CD4-positive, alpha-beta T cell treated with Interleukin-15 for 1 hour (primary cell): ENCODE measurements at regions not wholly inside any gene's neighbourhood (a gene's known extent, or its start where the extent isn't known, plus 50 kb on each side); places are given as distances from the start of the nearest gene placed in this dataset.
"Not testable (repeated sequence)": the region's sequence is repeated elsewhere in the genome, so short reads cannot be mapped to it uniquely, and the experiment has no call there.

ENCODE experiments used
- DNase-seq: peaks from one replicate; pipeline ENCODE4 v3.0.0-alpha.2; 2020

GRCh38 chr4:12658146-12658545 is 826.0 kb downstream of the RAB28 start:
- no peak for DNase-seq

- no peak for DNase-seq
Measured at GRCh38 chr4:12651876-12652275, 832.3 kb downstream of the RAB28 start.

- DNase-seq, result no peak
Measured at GRCh38 chr4:12645732-12646131, 838.4 kb downstream of the RAB28 start.

GRCh38 chr4:12644261-12644660 is 839.9 kb downstream of the RAB28 start:
- no peak for DNase-seq

- DNase-seq, result no peak
Measured at GRCh38 chr4:12636191-12636590, 847.9 kb downstream of the RAB28 start.

DNA sequence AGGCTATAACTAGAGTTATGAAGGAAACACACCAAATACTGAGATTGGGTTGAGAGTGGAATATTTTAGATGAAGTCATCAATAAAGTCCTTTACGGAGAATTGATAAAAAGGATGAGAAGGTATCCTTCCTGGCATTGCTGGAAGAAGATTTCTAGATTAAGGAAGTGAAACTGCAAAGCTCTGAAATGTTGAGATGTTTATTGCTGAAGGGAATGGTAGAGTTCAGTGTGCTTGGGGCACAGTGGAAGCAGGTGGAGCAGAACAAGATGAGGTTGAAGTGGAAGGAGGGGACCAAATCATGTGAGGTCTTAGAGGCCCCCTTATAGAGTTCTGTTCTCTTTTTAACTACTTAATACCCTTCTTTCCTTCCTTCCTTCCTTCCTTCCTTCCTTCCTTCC is 848.5 kb downstream of the RAB28 start:
- no peak for DNase-seq

- peak; percentile 45 for DNase-seq
Measured at GRCh38 chr4:12633053-12633651, 851.0 kb downstream of the RAB28 start.

DNA sequence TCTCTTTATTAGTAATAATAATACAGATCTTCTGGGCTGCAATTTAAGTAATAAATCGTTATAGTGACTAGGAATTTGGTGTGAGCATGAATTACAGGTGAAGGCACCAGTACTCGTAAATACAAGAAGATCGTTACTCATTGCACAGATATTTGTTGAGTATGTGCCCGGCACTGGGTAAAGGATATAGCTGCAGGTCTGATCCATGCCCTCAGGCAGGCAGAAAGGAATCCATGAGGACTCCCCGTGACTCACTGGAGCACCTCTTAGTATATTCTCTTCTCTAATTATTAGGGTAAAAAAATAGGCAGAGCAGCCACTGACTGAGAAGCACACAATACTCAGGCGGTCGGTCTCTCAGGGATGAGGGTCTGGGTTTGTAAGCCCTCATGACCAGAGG is 868.3 kb downstream of the RAB28 start:
- no peak for DNase-seq

DNA sequence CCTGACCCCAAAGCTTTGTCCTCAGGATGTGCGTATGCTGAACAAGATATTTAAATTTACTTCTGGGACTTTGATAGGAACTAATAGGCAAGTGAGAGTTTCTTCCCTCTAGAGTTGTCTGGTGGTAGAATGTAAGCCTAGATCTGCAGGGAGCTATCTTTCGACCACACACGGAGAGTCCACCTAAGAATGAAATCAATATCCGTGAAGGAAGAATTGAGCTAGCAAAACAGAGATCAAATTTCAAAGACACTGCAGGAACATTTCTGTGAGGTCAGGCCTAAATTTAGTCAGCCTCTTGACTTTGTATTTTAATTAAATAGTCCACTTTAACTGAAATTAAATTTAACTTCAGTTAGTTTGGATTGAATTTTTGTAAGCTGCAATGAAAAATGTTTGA is 871.3 kb downstream of the RAB28 start:
- no peak for DNase-seq

DNA sequence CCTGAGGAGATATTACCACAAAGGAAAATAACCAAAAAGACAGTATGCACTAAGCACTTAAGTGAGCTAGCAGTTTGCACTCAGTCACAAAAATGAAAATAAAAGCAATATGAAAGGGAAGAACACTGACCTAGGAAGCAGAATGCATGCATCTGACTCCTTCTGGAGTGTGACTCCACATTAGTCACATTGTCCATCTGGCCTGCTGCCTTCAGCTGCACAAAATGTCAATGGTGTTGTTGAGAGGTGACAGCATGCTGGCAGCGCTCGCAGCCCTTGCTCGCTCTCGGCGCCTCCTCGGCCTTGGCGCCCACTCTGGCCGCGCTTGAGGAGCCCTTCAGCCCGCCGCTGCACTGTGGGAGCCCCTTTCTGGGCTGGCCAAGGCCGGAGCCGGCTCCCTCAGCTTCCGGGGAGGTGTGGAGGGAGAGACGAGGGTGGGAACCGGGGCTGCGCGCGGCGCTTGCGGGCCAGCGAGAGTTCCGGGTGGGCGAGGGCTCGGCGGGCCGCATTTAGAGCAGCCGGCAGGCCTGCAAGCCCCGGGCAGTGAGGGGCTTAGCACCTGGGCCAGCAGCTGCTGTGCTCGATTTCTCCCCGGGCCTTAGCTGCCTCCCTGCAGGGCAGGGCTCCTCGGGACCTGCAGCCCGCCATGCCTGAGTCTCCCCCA is 874.8 kb downstream of the RAB28 start:
- DNase-seq, result not testable (repeated sequence)

DNA sequence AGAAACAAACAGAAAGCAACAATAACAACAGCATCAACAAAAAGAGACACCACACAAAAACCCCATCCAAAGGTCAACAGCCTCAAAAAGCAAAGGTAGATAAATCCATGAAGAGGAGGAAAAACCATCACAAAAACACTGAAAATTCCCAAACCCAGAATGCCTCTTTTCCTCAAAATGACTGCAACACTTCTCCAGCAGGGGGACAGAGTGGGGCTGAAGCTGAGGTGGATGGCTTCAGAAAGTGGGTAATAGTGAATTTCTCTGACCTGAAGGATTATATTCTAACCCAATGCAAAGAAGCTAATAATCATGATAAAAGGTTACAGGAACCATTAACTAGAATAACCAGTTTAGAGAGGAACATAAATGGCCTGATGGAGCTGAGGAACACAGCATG is 888.2 kb downstream of the RAB28 start:
- DNase-seq, result no peak

GRCh38 chr4:12595489-12595888 is 888.7 kb downstream of the RAB28 start:
- DNase-seq, result no peak

DNA sequence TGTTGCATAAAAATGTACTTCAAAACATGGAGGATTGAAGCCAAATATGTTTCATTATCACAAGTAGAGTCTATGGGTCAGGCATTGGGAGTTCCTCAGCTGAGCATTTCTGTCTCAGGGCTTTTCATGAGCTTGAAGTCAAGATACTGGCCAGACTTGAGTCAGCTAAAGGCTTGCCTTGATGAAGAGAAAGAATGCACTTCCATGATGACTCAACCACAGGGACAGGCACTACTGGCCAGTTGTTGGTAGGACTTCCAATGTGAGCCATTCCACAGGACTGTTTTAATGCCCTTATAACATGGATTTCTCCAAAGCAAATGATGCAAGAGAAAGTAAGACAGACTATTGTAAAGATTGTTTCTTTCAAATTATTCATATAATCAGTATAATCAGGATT is 895.6 kb downstream of the RAB28 start:
- no peak for DNase-seq

DNA sequence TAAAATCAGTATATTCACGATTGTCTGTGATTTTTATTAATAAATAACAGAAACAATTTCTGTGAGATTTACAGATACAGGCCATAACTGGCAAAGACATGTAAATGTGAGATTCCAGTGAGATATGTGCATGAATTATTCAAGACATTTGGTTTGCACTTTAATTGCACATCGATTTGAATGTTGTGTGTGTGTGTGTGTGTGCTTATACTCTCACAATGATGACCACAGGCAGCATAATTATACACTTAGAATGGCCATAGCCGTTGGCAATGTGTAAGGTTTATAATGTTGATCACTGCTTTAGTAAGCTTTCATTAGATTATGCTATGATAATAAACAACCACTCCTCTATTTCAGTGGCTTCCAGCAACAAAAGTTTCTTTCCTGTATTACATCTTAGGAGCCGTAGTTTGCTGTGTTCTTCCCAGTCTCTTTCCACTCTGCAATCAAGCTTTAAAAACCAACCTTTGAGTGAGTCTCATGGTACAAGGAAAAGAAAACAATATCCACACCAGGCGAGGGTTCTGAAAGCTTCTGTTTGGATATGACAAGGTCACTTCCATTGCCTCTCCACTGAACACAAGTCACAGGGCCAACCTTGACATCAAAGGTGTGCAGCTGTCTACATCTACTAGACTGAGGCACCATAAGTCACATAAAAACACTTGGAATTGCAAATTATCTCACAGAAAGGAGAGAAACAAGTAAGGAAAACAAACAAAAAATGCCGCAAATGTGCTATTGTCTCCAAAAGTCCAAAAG is 897.7 kb downstream of the RAB28 start:
- no peak for DNase-seq

GRCh38 chr4:12584116-12584875 is 899.8 kb downstream of the RAB28 start:
- no peak for DNase-seq

DNA sequence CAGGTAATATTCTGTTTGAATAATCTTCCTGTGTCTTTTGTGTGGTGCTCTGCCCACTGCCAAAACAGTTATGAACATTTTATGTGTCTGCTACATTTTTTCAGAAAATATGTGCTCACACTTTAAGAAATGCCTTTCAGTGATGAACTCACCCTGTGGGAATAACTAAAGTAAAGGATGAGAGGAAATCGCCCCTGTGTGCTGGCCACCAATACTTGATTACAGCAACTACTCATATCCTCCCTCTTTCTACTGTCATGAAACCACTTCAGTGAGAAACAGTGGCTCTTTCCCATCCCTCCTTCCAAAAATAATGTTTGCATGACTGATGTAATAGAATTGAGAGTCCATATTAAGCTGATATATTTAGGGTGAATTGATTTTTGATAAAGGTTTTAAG is 900.9 kb downstream of the RAB28 start:
- DNase-seq, result no peak

- no peak for DNase-seq
Measured at GRCh38 chr4:12580787-12581186, 903.4 kb downstream of the RAB28 start.

- no peak for DNase-seq
Measured at GRCh38 chr4:12579172-12579571, 905.0 kb downstream of the RAB28 start.

DNA sequence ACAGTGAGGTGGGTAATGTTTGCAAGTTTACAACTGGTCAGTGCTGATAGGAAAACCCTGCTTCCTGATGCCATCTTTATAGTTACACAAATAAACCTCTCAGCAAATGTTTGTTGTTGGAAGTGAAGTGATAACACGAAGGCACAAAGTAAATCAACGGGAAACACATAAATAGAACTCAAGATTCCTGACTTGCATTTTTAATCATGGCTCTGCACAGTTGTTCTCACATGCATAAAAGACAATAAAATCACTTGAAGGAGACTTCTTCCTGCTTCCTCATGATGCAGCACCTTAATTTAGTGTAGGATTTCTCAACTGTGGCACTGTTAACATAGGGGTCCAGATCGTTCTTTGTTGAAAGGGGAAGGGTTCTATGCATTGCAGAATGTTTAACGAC is 907.7 kb downstream of the RAB28 start:
- no peak for DNase-seq

GRCh38 chr4:12573716-12574115 is 910.4 kb downstream of the RAB28 start:
- DNase-seq, result no peak

- DNase-seq, result no peak
Measured at GRCh38 chr4:12562476-12563140, 921.5 kb downstream of the RAB28 start.

GRCh38 chr4:12562021-12562420 is 922.1 kb downstream of the RAB28 start:
- no peak for DNase-seq

- DNase-seq, result no peak
Measured at GRCh38 chr4:12555011-12555410, 929.1 kb downstream of the RAB28 start.
